ENCODE measurements at regions not wholly inside any gene's neighbourhood (a gene's known extent, or its start where the extent isn't known, plus 50 kb on each side); places are given as distances from the start of the nearest gene placed in this dataset.

DNA sequence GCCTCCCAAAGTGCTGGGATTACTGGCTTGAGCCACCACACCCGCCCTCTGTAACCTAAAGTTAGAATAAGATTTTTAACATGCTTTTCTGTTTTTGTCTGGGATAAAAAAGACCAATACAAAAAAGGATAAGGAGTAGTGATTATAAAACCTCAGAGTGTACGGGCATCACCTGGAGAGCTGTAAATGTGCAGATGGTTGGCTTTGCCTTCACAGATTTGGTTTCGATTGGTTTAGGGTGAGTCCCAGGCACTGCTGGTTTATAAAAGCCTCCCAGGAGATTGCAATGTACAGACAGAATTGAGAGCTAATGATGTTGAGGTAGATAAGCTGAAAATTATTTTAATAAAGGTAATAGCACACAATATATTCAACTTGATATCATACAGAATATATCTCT lies 289.7 kb upstream of the FSHR start:
- TF ChIP-seq, protein P1, sequence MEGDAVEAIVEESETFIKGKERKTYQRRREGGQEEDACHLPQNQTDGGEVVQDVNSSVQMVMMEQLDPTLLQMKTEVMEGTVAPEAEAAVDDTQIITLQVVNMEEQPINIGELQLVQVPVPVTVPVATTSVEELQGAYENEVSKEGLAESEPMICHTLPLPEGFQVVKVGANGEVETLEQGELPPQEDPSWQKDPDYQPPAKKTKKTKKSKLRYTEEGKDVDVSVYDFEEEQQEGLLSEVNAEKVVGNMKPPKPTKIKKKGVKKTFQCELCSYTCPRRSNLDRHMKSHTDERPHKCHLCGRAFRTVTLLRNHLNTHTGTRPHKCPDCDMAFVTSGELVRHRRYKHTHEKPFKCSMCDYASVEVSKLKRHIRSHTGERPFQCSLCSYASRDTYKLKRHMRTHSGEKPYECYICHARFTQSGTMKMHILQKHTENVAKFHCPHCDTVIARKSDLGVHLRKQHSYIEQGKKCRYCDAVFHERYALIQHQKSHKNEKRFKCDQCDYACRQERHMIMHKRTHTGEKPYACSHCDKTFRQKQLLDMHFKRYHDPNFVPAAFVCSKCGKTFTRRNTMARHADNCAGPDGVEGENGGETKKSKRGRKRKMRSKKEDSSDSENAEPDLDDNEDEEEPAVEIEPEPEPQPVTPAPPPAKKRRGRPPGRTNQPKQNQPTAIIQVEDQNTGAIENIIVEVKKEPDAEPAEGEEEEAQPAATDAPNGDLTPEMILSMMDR (IDR thresholded peaks at IDR 0.05; ENCODE audit: insufficient read depth, low read depth, low read length, missing control alignments) = no peak
- no peak for DNase-seq (ENCODE audit: low read depth)
- H3K4me3 ChIP-seq (ENCODE audit: low read depth, low read length) = no peak overlapping the region

GRCh38 chr2:49426996-49427395 lies 272.7 kb upstream of the FSHR start:
- no peak overlapping the region for H3K4me3 ChIP-seq (ENCODE audit: low read depth, low read length)
- DNase-seq (ENCODE audit: low read depth) = no peak
- TF ChIP-seq, protein P1 (IDR thresholded peaks at IDR 0.05; ENCODE audit: insufficient read depth, low read depth, low read length, missing control alignments) = no peak

DNA sequence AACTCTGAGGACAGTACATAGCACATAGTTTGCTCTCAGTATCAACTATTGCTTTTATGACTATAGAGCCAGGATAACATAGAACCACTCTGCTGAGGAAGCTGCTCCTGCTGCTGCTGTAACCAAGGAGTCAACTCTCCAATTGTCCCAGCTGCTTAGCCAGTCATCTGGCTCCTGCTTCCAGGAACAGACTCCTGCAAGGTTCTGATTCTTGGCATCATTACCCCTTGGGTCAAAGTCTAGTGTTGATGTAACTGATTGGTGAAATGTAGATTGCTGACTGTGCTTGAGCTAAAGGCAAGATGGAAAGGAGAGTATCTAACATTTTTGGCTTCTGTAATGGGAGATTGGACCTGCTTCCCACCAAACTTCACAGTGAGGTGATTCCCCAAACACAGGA lies 261.9 kb upstream of the FSHR start:
- H3K4me3 ChIP-seq (ENCODE audit: low read depth, low read length) = no peak overlapping the region
- no peak for DNase-seq (ENCODE audit: low read depth)
- TF ChIP-seq, protein P1 (IDR thresholded peaks at IDR 0.05; ENCODE audit: insufficient read depth, low read depth, low read length, missing control alignments) = no peak

GRCh38 chr2:49404108-49404507 lies 249.8 kb upstream of the FSHR start:
- TF ChIP-seq, protein P1 (IDR thresholded peaks at IDR 0.05; ENCODE audit: insufficient read depth, low read depth, low read length, missing control alignments) = no peak
- DNase-seq (ENCODE audit: low read depth) = no peak
- no peak overlapping the region for H3K4me3 ChIP-seq (ENCODE audit: low read depth, low read length)

DNA sequence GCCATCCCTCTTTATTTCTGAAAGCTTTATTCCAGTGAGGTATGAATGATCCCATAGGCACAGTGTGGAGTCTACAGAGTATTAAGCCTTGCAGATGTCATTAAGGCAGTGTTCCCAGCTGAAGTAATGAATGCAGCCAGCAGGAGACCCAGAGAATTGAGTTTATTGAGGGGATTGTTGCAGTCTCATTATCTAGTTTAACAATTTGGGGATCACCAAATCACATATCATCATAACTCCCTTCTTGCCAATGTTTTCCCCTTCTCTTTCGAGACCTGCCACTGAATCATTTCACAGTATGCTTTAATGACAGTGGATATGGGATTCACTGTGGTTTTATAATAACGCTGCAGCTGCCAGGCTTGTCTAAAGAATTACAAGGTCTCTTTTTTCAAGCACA lies 249.3 kb upstream of the FSHR start:
- no peak overlapping the region for H3K4me3 ChIP-seq (ENCODE audit: low read depth, low read length)
- DNase-seq (ENCODE audit: low read depth) = no peak
- TF ChIP-seq, protein P1 (IDR thresholded peaks at IDR 0.05; ENCODE audit: insufficient read depth, low read depth, low read length, missing control alignments) = no peak

DNA sequence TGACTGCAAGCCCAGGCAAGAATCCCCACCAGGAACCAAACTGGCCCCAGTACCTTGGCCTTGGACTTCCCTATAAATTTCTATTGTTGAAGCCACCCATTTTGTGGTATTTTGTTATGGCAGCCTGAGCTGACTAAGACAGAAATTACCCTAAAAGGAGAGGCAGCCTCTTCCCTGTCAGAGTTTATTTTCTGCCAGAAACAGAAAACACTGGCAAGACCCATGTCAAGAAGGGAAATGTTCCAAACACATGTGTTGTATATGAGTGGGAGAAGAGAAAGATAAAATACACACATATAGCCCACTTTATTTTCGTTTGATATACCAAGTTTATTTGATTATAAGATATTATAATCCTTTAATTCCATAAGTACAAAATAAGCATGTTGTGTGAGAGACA lies 225.1 kb upstream of the FSHR start:
- no peak overlapping the region for H3K4me3 ChIP-seq (ENCODE audit: low read depth, low read length)
- DNase-seq (ENCODE audit: low read depth) = no peak
- TF ChIP-seq, protein P1 (IDR thresholded peaks at IDR 0.05; ENCODE audit: insufficient read depth, low read depth, low read length, missing control alignments) = no peak

GRCh38 chr2:49371128-49371701 lies 216.9 kb upstream of the FSHR start:
- no peak for DNase-seq (ENCODE audit: low read depth)

More at GRCh38 chr2:49371128-49371701, 216.9 kb upstream of the FSHR start:
- TF ChIP-seq, protein P1 (IDR thresholded peaks at IDR 0.05; ENCODE audit: insufficient read depth, low read depth, low read length, missing control alignments) = no peak
- H3K4me3 ChIP-seq (ENCODE audit: low read depth, low read length) = no peak overlapping the region
